SK-N-SH (cell line): ENCODE measurements at regions not wholly inside any gene's neighbourhood (a gene's known extent, or its start where the extent isn't known, plus 50 kb on each side); places are given as distances from the start of the nearest gene placed in this dataset.

Source experiments
- CTCF ChIA-PET: fragments of 300-600, 350-600 bp; formaldehyde crosslinking; extraction: SDS; loops from one replicate; lab custom pipeline; 2021; lab: Yijun Ruan, JAX
- POLR2A ChIA-PET: fragments of 350-600 bp; sonication (Branson Sonifier 250); formaldehyde crosslinking; extraction: SDS; loops from one replicate; lab custom pipeline; 2020; ENCODE audit warnings: antibody characterized with exemption, inconsistent platforms; lab: Yijun Ruan, JAX
- DNase-seq: peaks from one replicate; pipeline ENCODE4 v3.0.0; 2012
- H2AFZ ChIP-seq: fragments of 200-600 bp; sonication (generic); 2 replicates; pipeline ENCODE4 v1.8.1; 2016; ENCODE audit warnings: antibody characterized with exemption, mild to moderate bottlenecking, low read depth
- H3F3A ChIP-seq: fragments of 200-600 bp; sonication (generic); replicated peaks from 2 replicates; pipeline ENCODE3; 2016; ENCODE audit warnings: antibody characterized with exemption, mild to moderate bottlenecking; ENCODE audit not compliant: insufficient read depth
- H3K27ac ChIP-seq, 2 experiments: fragments of 200-500 bp in 1 of 2; fragments of 200-600 bp in 1 of 2; sonication (Bioruptor generic) in 1 of 2; sonication (generic), shearing (Covaris generic) in 1 of 2; 2 replicates each; pipeline versions ENCODE4 v1.5.1 to v1.6.1; 2014 to 2016; ENCODE audit warnings: low read depth in 2 of 2, inconsistent platforms in 1 of 2, low read length in 1 of 2, mild to moderate bottlenecking in 1 of 2, mixed read lengths in 1 of 2
- H3K27me3 ChIP-seq: fragments of 200-600 bp; sonication (generic), shearing (Covaris generic); 2 replicates; pipeline ENCODE4 v1.6.1; 2016; ENCODE audit warnings: mixed run types; ENCODE audit not compliant: insufficient read depth
- H3K36me3 ChIP-seq, 2 experiments: fragments of 200-500 bp in 1 of 2; fragments of 200-600 bp in 1 of 2; sonication (Bioruptor generic) in 1 of 2; sonication (generic) in 1 of 2; replicated peaks in 1 of 2; 2 replicates each; pipeline versions ENCODE3 to v1.5.1; 2014 to 2016; ENCODE audit warnings: low read length in 1 of 2, mild to moderate bottlenecking in 1 of 2; ENCODE audit not compliant: insufficient read depth in 2 of 2, control insufficient read depth in 1 of 2
- H3K4me1 ChIP-seq, 2 experiments: fragments of 200-500 bp in 1 of 2; fragments of 200-600 bp in 1 of 2; sonication (Bioruptor generic) in 1 of 2; sonication (generic), shearing (Covaris generic) in 1 of 2; 2 replicates each; pipeline versions ENCODE4 v1.5.1 to v1.6.1; 2014 to 2016; ENCODE audit warnings: low read depth in 1 of 2, low read length in 1 of 2, mixed run types in 1 of 2; ENCODE audit not compliant: insufficient read depth in 2 of 2, control insufficient read depth in 1 of 2
- H3K4me2 ChIP-seq: fragments of 200-600 bp; sonication (generic), shearing (Covaris generic); 2 replicates; pipeline ENCODE4 v1.6.1; 2017; ENCODE audit warnings: mixed run types
- H3K4me3 ChIP-seq, 2 experiments: fragments of 200-500 bp in 1 of 2; fragments of 200-600 bp in 1 of 2; sonication (Bioruptor generic) in 1 of 2; sonication (generic), shearing (Covaris generic) in 1 of 2; 2 replicates each; pipeline versions ENCODE4 v1.5.1 to v1.8.1; 2014 to 2016; ENCODE audit warnings: low read depth in 2 of 2, inconsistent platforms in 1 of 2, low read length in 1 of 2, mild to moderate bottlenecking in 1 of 2, mixed read lengths in 1 of 2, moderate library complexity in 1 of 2
- H3K79me2 ChIP-seq: fragments of 200-600 bp; sonication (generic); 2 replicates; pipeline ENCODE4 v1.8.1; 2017; ENCODE audit warnings: mild to moderate bottlenecking; ENCODE audit not compliant: insufficient read depth
- H3K9ac ChIP-seq: fragments of 200-600 bp; sonication (generic); 2 replicates; pipeline ENCODE4 v1.6.1; 2017; ENCODE audit warnings: mixed run types
- H3K9me2 ChIP-seq: fragments of 200-600 bp; sonication (generic); 2 replicates; pipeline ENCODE4 v1.6.1; 2017; ENCODE audit warnings: mixed run types
- H3K9me3 ChIP-seq: fragments of 200-600 bp; sonication (generic); 2 replicates; pipeline ENCODE4 v1.6.1; 2017; ENCODE audit warnings: mixed run types, mild to moderate bottlenecking, moderate library complexity
- H4K20me1 ChIP-seq: fragments of 200-600 bp; sonication (generic); 2 replicates; pipeline ENCODE4 v1.6.1; 2017; ENCODE audit warnings: mild to moderate bottlenecking, mixed run types; ENCODE audit not compliant: insufficient read depth
- ELF1 ChIP-seq: IDR thresholded peaks from 2 replicates; pipeline ENCODE4 v1.4.0; 2012
- EP300 ChIP-seq, 2 experiments: IDR thresholded peaks; 2 replicates each; pipeline versions ENCODE4 v1.4.0 to v1.6.1; 2012; ENCODE audit warnings: borderline replicate concordance in 1 of 2, low read depth in 1 of 2, low read length in 1 of 2
- EZH2phosphoT487 ChIP-seq: fragments of 200-600 bp; sonication (generic); IDR thresholded peaks from 2 replicates; pipeline ENCODE4 v1.6.1; 2017; ENCODE audit warnings: low read depth, mixed run types, mild to moderate bottlenecking, antibody characterized with exemption, moderate library complexity, borderline replicate concordance
- FOXJ3 ChIP-seq: sonication (generic); formaldehyde crosslinking; IDR thresholded peaks from 2 replicates; pipeline ENCODE4 v1.5.1; 2020; ENCODE audit warnings: mild to moderate bottlenecking, missing genetic modification reagents
- GATA2 ChIP-seq: sonication (generic); formaldehyde crosslinking; IDR thresholded peaks from 2 replicates; pipeline ENCODE4 v1.5.0; 2020; ENCODE audit warnings: mild to moderate bottlenecking, missing genetic modification reagents
- MAX ChIP-seq: IDR thresholded peaks from 2 replicates; pipeline ENCODE4 v1.4.0; 2012; ENCODE audit warnings: low read depth
- MEF2A ChIP-seq: IDR thresholded peaks from 2 replicates; pipeline ENCODE4 v1.4.0; 2012; ENCODE audit warnings: low read depth, borderline replicate concordance
- MXI1 ChIP-seq: IDR thresholded peaks from 2 replicates; pipeline ENCODE4 v1.6.1; 2012; ENCODE audit warnings: mild to moderate bottlenecking, low read depth, low read length, improper control_type of control experiment
- NRF1 ChIP-seq: IDR thresholded peaks from 2 replicates; pipeline ENCODE4 v1.6.1; 2012; ENCODE audit warnings: low read depth, mild to moderate bottlenecking, low read length
- POLR2AphosphoS5 ChIP-seq: IDR thresholded peaks from 2 replicates; pipeline ENCODE4 v1.6.1; 2012; ENCODE audit warnings: low read depth, low read length
- RCOR1 ChIP-seq: fragments of 150-350 bp; IDR thresholded peaks from 2 replicates; pipeline ENCODE4 v1.6.1; 2017; ENCODE audit warnings: antibody characterized with exemption, low read length
- RFX5 ChIP-seq: IDR thresholded peaks from 2 replicates; pipeline ENCODE4 v1.6.1; 2012; ENCODE audit warnings: mild to moderate bottlenecking, improper control_type of control experiment, low read length
- RXRA ChIP-seq: IDR thresholded peaks from 2 replicates; pipeline ENCODE4 v1.4.0; 2012; ENCODE audit warnings: low read depth, mild to moderate bottlenecking, borderline replicate concordance
- SIN3A ChIP-seq: IDR thresholded peaks from 2 replicates; pipeline ENCODE4 v1.6.1; 2012; ENCODE audit warnings: low read depth, mild to moderate bottlenecking, low read length, moderate library complexity, borderline replicate concordance
- SMC3 ChIP-seq: IDR thresholded peaks from 2 replicates; pipeline ENCODE4 v1.6.1; 2012; ENCODE audit warnings: low read depth, low read length, improper control_type of control experiment
- TAF1 ChIP-seq: IDR thresholded peaks from 2 replicates; pipeline ENCODE4 v1.6.1; 2012; ENCODE audit warnings: low read depth, mild to moderate bottlenecking, low read length, moderate library complexity, borderline replicate concordance
- TCF12 ChIP-seq: IDR thresholded peaks from 2 replicates; pipeline ENCODE4 v1.4.0; 2012
- USF1 ChIP-seq: IDR thresholded peaks from 2 replicates; pipeline ENCODE4 v1.4.0; 2012; ENCODE audit warnings: low read depth, borderline replicate concordance
- USF2 ChIP-seq: fragments of 150-350 bp; IDR thresholded peaks from 2 replicates; pipeline ENCODE4 v1.6.1; 2017; ENCODE audit warnings: antibody characterized with exemption, low read length, low read depth, borderline replicate concordance
- ZBTB33 ChIP-seq: IDR thresholded peaks from 2 replicates; pipeline ENCODE4 v1.4.0; 2012; ENCODE audit warnings: low read depth, borderline replicate concordance
- WGBS: methylation state at CpG from one replicate; pipeline ENCODE4 v1.1.6; 2017; ENCODE audit warnings: low lambda C conversion rate; 5-methylcytosine and 5-hydroxymethylcytosine counted together

- H3K9ac ChIP-seq = no peak overlapping the region
- no peaks in the 10 kb centered on the region for H3F3A ChIP-seq
- POLR2A ChIA-PET = no interaction called here
- no peak for TF ChIP-seq SMC3
- no peak for TF ChIP-seq USF1
- no peak for TF ChIP-seq USF2
- no peak for TF ChIP-seq RXRA
- TF ChIP-seq FOXJ3 (CRISPR knock-in tag) = no peak
- TF ChIP-seq TCF12 = no peak
- no peak for TF ChIP-seq EP300 (IDR thresholded peaks at IDR 0.05; ENCODE audit: borderline replicate concordance in 1 of 2, low read depth in 1 of 2, low read length in 1 of 2)
- no peak for TF ChIP-seq ZBTB33
- TF ChIP-seq MEF2A = no peak
- TF ChIP-seq GATA2 = no peak
- TF ChIP-seq TAF1 = no peak
- no peak for TF ChIP-seq EZH2phosphoT487
- TF ChIP-seq, all 33 proteins: peak for 0
- Histone ChIP-seq H3K4me3 (no peak overlapping the region), H3K4me2 (no peak overlapping the region), H3K27ac (no peak overlapping the region), H3K9me3 (no peaks in the 10 kb centered on the region), H4K20me1 (no peaks in the 10 kb centered on the region), H3K4me1 (peaks cover 0 to under 1% of the 10 kb centered on the region in 2 experiments; a peak in 1 of 4 replicates), H3K27me3 (no peaks in the 10 kb centered on the region), H3K9me2 (no peaks in the 10 kb centered on the region), H3K79me2 (no peaks in the 10 kb centered on the region), H2AFZ (no peak overlapping the region), H3K36me3 (no peaks in the 10 kb centered on the region)
- CTCF ChIA-PET = interaction anchor here (1.4 kb wide), 1 partner anchor 566 kb away, joined by 4 read pairs; no protein-coding TSS in a partner anchor
- WGBS = 61% methylated on average over 7 of the region's 9 CpGs
- no peak for DNase-seq
Measured at GRCh38 chr12:131482686-131483085, 228.2 kb upstream of the SFSWAP start.

GRCh38 chr12:131486451-131487230 is 224.2 kb upstream of the SFSWAP start:
- Histone ChIP-seq H3F3A (no peaks in the 10 kb centered on the region), H4K20me1 (no peaks in the 10 kb centered on the region), H3K36me3 (no peaks in the 10 kb centered on the region), H3K9me2 (no peaks in the 10 kb centered on the region), H3K9me3 (no peaks in the 10 kb centered on the region), H3K79me2 (no peaks in the 10 kb centered on the region), H3K27ac (no peak overlapping the region), H3K9ac (no peak overlapping the region), H3K4me2 (no peak overlapping the region), H2AFZ (no peak overlapping the region), H3K27me3 (no peaks in the 10 kb centered on the region), H3K4me3 (no peak overlapping the region), H3K4me1 (peaks cover 0 to 21% of the 10 kb centered on the region in 2 experiments; a peak in 2 of 4 replicates)
- DNase-seq = no peak
- ChIA-PET POLR2A (no interaction called here), CTCF (no interaction called here)
- 5% methylated on average over 5 of the region's 5 CpGs for WGBS
- no peak for TF ChIP-seq SIN3A
- TF ChIP-seq USF2 = no peak
- TF ChIP-seq MAX = no peak
- no peak for TF ChIP-seq TAF1
- TF ChIP-seq MXI1 = no peak
- TF ChIP-seq FOXJ3 (CRISPR knock-in tag) = no peak
- no peak for TF ChIP-seq RCOR1
- TF ChIP-seq SMC3 = no peak
- TF ChIP-seq ELF1 = no peak
- no peak for TF ChIP-seq EZH2phosphoT487
- no peak for TF ChIP-seq RFX5
- TF ChIP-seq POLR2AphosphoS5 = no peak
- no peak for TF ChIP-seq NRF1
